Neural progenitor cell (in vitro differentiated cells): ENCODE measurements at regions not wholly inside any gene's neighbourhood (a gene's known extent, or its start where the extent isn't known, plus 50 kb on each side); places are given as distances from the start of the nearest gene placed in this dataset.
A peak's percentile ranks its signal among the peaks of the same experiment; 100 is the strongest.

ENCODE experiments used
- DNase-seq: peaks from one replicate; pipeline ENCODE4 v3.0.0-alpha.2; 2016; ENCODE audit warnings: low spot score
- H2AFZ ChIP-seq: fragments of 200-600 bp; sonication (generic); replicated peaks from 2 replicates; pipeline ENCODE4 v1.6.1; 2016; ENCODE audit warnings: antibody characterized with exemption
- H3F3A ChIP-seq: fragments of 200-600 bp; sonication (generic); 2 replicates; pipeline ENCODE4 v1.6.1; 2016; ENCODE audit warnings: antibody characterized with exemption, low read depth
- H3K27ac ChIP-seq: fragments of 200-600 bp; sonication (generic); 2 replicates; pipeline ENCODE4 v1.5.1; 2016; ENCODE audit warnings: mild to moderate bottlenecking
- H3K27me3 ChIP-seq: fragments of 200-600 bp; sonication (generic); 2 replicates; pipeline ENCODE4 v1.6.1; 2016; ENCODE audit warnings: mild to moderate bottlenecking, moderate library complexity
- H3K36me3 ChIP-seq: fragments of 200-600 bp; sonication (generic); 2 replicates; pipeline ENCODE4 v1.5.1; 2016
- H3K4me1 ChIP-seq: fragments of 200-600 bp; sonication (generic); 2 replicates; pipeline ENCODE4 v1.6.1; 2016; ENCODE audit warnings: mixed run types
- H3K4me2 ChIP-seq: fragments of 200-600 bp; sonication (generic); 2 replicates; pipeline ENCODE4 v1.6.1; 2016
- H3K4me3 ChIP-seq: fragments of 200-600 bp; sonication (generic); 2 replicates; pipeline ENCODE4 v1.5.1; 2016
- H3K79me2 ChIP-seq: fragments of 200-600 bp; sonication (generic); 2 replicates; pipeline ENCODE4 v1.6.1; 2016; ENCODE audit warnings: low read depth
- H3K9ac ChIP-seq: fragments of 200-600 bp; sonication (generic); 2 replicates; pipeline ENCODE4 v1.6.1; 2016
- H3K9me3 ChIP-seq: fragments of 200-600 bp; sonication (generic); 2 replicates; pipeline ENCODE4 v1.5.1; 2016; ENCODE audit warnings: low read depth
- H4K20me1 ChIP-seq: fragments of 200-600 bp; sonication (generic); 2 replicates; pipeline ENCODE4 v1.6.1; 2016; ENCODE audit warnings: low read depth
- H3K27ac Mint-ChIP-seq: 3 replicates; pipeline ENCODE4 v1.8.0; 2021; ENCODE audit warnings: mixed read lengths
- H3K27me3 Mint-ChIP-seq: 2 replicates; pipeline ENCODE4 v1.8.0; 2022; ENCODE audit warnings: low read depth, mild to moderate bottlenecking, inconsistent platforms, moderate library complexity, mixed read lengths; ENCODE audit not compliant: insufficient read depth
- H3K36me3 Mint-ChIP-seq: 3 replicates; pipeline ENCODE4 v1.8.0; 2021; ENCODE audit warnings: mixed read lengths
- H3K4me1 Mint-ChIP-seq: 3 replicates; pipeline ENCODE4 v1.8.0; 2021; ENCODE audit warnings: mixed read lengths
- H3K4me3 Mint-ChIP-seq: 3 replicates; pipeline ENCODE4 v1.8.0; 2021; ENCODE audit warnings: mild to moderate bottlenecking, moderate library complexity, mixed read lengths
- H3K9me3 Mint-ChIP-seq: 3 replicates; pipeline ENCODE4 v1.8.0; 2020; ENCODE audit warnings: mixed read lengths
- EZH2 ChIP-seq: fragments of 200-600 bp; sonication (generic); IDR thresholded peaks from 2 replicates; pipeline ENCODE4 v1.6.1; 2017; ENCODE audit warnings: antibody characterized with exemption, mild to moderate bottlenecking, moderate library complexity
- EZH2phosphoT487 ChIP-seq: fragments of 200-600 bp; sonication (generic); IDR thresholded peaks from 2 replicates; pipeline ENCODE4 v1.6.1; 2017; ENCODE audit warnings: antibody characterized with exemption
- TF ChIP-seq, protein P1 (sequence below): fragments of 200-600 bp; sonication (generic); IDR thresholded peaks from 2 replicates; pipeline ENCODE4 v1.5.1; 2017; ENCODE audit warnings: antibody characterized with exemption, mild to moderate bottlenecking

DNA sequence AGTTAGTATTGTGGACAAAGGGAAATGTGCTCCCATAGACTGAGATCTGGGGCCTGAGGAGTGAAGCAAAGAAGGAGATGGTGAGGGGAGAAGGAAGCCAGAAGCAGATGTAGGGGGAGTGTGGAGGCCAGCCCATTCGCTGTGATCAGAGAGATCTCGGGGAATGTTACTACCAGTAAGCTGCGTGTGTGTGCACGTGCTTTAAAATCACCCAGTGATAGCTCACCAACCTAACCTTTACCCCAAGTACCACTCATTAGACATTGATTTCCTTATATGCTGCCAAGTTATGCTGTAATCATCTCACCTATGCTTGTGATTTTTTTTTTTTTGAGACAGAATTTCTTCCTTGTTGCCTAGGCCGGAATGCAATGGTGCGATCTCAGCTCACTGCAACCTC, 659.1 kb downstream of the IRX1 start:
- no peak overlapping the region for H3K27ac Mint-ChIP-seq
- TF ChIP-seq, protein P1, sequence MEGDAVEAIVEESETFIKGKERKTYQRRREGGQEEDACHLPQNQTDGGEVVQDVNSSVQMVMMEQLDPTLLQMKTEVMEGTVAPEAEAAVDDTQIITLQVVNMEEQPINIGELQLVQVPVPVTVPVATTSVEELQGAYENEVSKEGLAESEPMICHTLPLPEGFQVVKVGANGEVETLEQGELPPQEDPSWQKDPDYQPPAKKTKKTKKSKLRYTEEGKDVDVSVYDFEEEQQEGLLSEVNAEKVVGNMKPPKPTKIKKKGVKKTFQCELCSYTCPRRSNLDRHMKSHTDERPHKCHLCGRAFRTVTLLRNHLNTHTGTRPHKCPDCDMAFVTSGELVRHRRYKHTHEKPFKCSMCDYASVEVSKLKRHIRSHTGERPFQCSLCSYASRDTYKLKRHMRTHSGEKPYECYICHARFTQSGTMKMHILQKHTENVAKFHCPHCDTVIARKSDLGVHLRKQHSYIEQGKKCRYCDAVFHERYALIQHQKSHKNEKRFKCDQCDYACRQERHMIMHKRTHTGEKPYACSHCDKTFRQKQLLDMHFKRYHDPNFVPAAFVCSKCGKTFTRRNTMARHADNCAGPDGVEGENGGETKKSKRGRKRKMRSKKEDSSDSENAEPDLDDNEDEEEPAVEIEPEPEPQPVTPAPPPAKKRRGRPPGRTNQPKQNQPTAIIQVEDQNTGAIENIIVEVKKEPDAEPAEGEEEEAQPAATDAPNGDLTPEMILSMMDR, result no peak
- TF ChIP-seq EZH2 (no peak), EZH2phosphoT487 (no peak)

DNA sequence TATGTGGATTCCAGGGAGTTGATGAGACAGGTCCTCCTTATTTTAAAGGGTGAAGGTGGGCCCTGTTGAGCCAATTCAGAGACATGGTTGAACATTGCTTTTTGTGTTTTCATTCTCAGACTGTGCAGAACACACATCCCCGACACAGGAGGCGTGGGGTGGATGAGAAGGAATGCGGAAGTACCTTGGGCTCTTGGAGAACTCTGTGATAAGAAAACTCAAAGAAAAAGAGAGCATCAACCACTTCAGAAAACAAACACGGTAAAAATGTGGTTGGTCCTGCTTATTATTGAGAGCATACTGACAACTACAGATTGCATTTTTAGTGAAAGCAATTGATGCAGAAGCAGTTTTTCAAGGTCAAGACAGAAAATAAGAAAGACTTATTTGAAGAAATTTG, 659.8 kb downstream of the IRX1 start:
- Histone ChIP-seq H3K4me1 (no peaks in the 10 kb centered on the region), H3K4me2 (no peak overlapping the region), H3K9me3 (no peaks in the 10 kb centered on the region)

More for the DNA sequence above, 659.1 kb downstream of the IRX1 start:
- H3K4me3 Mint-ChIP-seq, result no peak overlapping the region
- no peak overlapping the region for H2AFZ ChIP-seq
- no peak for DNase-seq
- H4K20me1 ChIP-seq, result no peaks in the 10 kb centered on the region
- no peak overlapping the region for H3K9ac ChIP-seq
- no peaks in the 10 kb centered on the region for H3K36me3 ChIP-seq
- no peaks in the 10 kb centered on the region for H3F3A ChIP-seq
- H3K9me3 Mint-ChIP-seq, result peaks cover 2% of the 10 kb centered on the region
- no peaks in the 10 kb centered on the region for H3K27me3 Mint-ChIP-seq
- no peak overlapping the region for H3K4me3 ChIP-seq
- no peaks in the 10 kb centered on the region for H3K4me1 ChIP-seq
- H3K27ac ChIP-seq, result no peak overlapping the region
- no peaks in the 10 kb centered on the region for H3K27me3 ChIP-seq
- H3K79me2 ChIP-seq, result no peaks in the 10 kb centered on the region
- H3K4me2 ChIP-seq, result no peak overlapping the region
- no peaks in the 10 kb centered on the region for H3K9me3 ChIP-seq
- peaks cover 3% of the 10 kb centered on the region for H3K4me1 Mint-ChIP-seq
- H3K36me3 Mint-ChIP-seq, result no peaks in the 10 kb centered on the region

DNA sequence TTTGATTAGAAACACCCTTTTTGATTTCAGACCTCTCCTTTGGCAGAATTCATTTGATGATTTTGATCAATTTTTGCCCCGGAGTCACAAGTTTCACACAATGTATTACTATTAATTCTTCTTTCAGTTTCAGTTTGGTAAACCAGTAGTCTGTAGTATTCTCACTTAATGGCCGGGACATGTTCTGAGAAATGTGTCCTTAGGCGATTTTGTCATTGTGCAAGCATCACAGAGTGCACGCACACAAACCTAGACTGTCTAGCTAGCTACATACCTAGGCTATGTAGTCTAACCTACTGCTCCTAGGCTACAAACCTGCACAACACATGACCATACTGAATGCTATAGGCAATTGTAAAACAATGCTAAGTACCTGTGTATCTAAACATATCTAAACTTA, 662.5 kb downstream of the IRX1 start:
- DNase-seq, result no peak
- no peaks in the 10 kb centered on the region for H3K4me1 ChIP-seq
- H3K27me3 ChIP-seq, result no peaks in the 10 kb centered on the region
- Mint-ChIP-seq H3K4me1 (peaks cover 3% of the 10 kb centered on the region), H3K4me3 (no peak overlapping the region), H3K27me3 (peaks cover 2% of the 10 kb centered on the region), H3K36me3 (no peaks in the 10 kb centered on the region), H3K9me3 (peaks cover 5% of the 10 kb centered on the region), H3K27ac (no peak overlapping the region)
- H3K9me3 ChIP-seq, result no peaks in the 10 kb centered on the region
- no peaks in the 10 kb centered on the region for H4K20me1 ChIP-seq
- TF ChIP-seq EZH2, result no peak
- TF ChIP-seq EZH2phosphoT487, result no peak
- TF ChIP-seq, protein P1, result no peak
- no peaks in the 10 kb centered on the region for H3K79me2 ChIP-seq
- H3F3A ChIP-seq, result no peaks in the 10 kb centered on the region
- no peaks in the 10 kb centered on the region for H3K36me3 ChIP-seq
- H2AFZ ChIP-seq, result peak overlapping the region; percentile 72
- no peak overlapping the region for H3K4me2 ChIP-seq
- no peak overlapping the region for H3K9ac ChIP-seq
- H3K4me3 ChIP-seq, result no peak overlapping the region
- H3K27ac ChIP-seq, result no peak overlapping the region

More for the DNA sequence above, 659.8 kb downstream of the IRX1 start:
- Histone ChIP-seq H3K9ac (no peak overlapping the region), H3K27ac (no peak overlapping the region), H3K36me3 (no peaks in the 10 kb centered on the region), H2AFZ (no peak overlapping the region), H3K79me2 (no peaks in the 10 kb centered on the region), H3K27me3 (no peaks in the 10 kb centered on the region), H4K20me1 (no peaks in the 10 kb centered on the region), H3F3A (no peaks in the 10 kb centered on the region), H3K4me3 (no peak overlapping the region)
- Mint-ChIP-seq H3K9me3 (peaks cover 2% of the 10 kb centered on the region), H3K27ac (no peak overlapping the region), H3K27me3 (no peaks in the 10 kb centered on the region), H3K4me1 (peaks cover 3% of the 10 kb centered on the region), H3K4me3 (no peak overlapping the region), H3K36me3 (no peaks in the 10 kb centered on the region)
- DNase-seq, result no peak
- no peak for TF ChIP-seq EZH2phosphoT487
- TF ChIP-seq EZH2, result no peak
- TF ChIP-seq, protein P1, result no peak
